ENCODE measurements at regions not wholly inside any gene's neighbourhood (a gene's known extent, or its start where the extent isn't known, plus 50 kb on each side); places are given as distances from the start of the nearest gene placed in this dataset.

GRCh38 chr10:6351495-6351894 lies 148.8 kb downstream of the PFKFB3 start:
- peaks cover 13% of the 10 kb centered on the region for H3K4me1 ChIP-seq (ENCODE audit: insufficient read depth, low read length)
- H3K4me2 ChIP-seq (ENCODE audit: insufficient read depth, low read length) = no peak overlapping the region
- DNase-seq (ENCODE audit: insufficient read length, low spot score, missing footprints) = no peak
- no peak overlapping the region for H3K4me3 ChIP-seq (ENCODE audit: insufficient read depth, low read length)
- TF ChIP-seq CTCF (IDR thresholded peaks at IDR 0.05; ENCODE audit: extremely low read depth, low read depth, low read length) = no peak
- H3K27me3 ChIP-seq (ENCODE audit: insufficient read depth, low read length) = no peaks in the 10 kb centered on the region
- no peak overlapping the region for H3K27ac ChIP-seq (ENCODE audit: low read depth, low read length)
- no peaks in the 10 kb centered on the region for H3K9me3 ChIP-seq (ENCODE audit: low read depth, low read length)
- H2AFZ ChIP-seq (ENCODE audit: low read length) = no peak overlapping the region
- no peaks in the 10 kb centered on the region for H4K20me1 ChIP-seq (ENCODE audit: insufficient read depth, low read length)
- H3K79me2 ChIP-seq (ENCODE audit: insufficient read depth, low read length) = no peaks in the 10 kb centered on the region
- no peaks in the 10 kb centered on the region for H3K36me3 ChIP-seq (ENCODE audit: insufficient read depth, low read length)

GRCh38 chr10:6353526-6353925 lies 150.8 kb downstream of the PFKFB3 start:
- no peaks in the 10 kb centered on the region for H4K20me1 ChIP-seq (ENCODE audit: insufficient read depth, low read length)
- no peak overlapping the region for H3K27ac ChIP-seq (ENCODE audit: low read depth, low read length)
- H3K36me3 ChIP-seq (ENCODE audit: insufficient read depth, low read length) = no peaks in the 10 kb centered on the region
- no peak for TF ChIP-seq CTCF (IDR thresholded peaks at IDR 0.05; ENCODE audit: extremely low read depth, low read depth, low read length)
- no peak overlapping the region for H3K4me3 ChIP-seq (ENCODE audit: insufficient read depth, low read length)
- H3K4me2 ChIP-seq (ENCODE audit: insufficient read depth, low read length) = no peak overlapping the region
- H2AFZ ChIP-seq (ENCODE audit: low read length) = no peak overlapping the region
- DNase-seq (ENCODE audit: insufficient read length, low spot score, missing footprints) = no peak
- no peaks in the 10 kb centered on the region for H3K4me1 ChIP-seq (ENCODE audit: insufficient read depth, low read length)
- H3K9me3 ChIP-seq (ENCODE audit: low read depth, low read length) = no peaks in the 10 kb centered on the region
- no peaks in the 10 kb centered on the region for H3K79me2 ChIP-seq (ENCODE audit: insufficient read depth, low read length)
- no peaks in the 10 kb centered on the region for H3K27me3 ChIP-seq (ENCODE audit: insufficient read depth, low read length)

DNA sequence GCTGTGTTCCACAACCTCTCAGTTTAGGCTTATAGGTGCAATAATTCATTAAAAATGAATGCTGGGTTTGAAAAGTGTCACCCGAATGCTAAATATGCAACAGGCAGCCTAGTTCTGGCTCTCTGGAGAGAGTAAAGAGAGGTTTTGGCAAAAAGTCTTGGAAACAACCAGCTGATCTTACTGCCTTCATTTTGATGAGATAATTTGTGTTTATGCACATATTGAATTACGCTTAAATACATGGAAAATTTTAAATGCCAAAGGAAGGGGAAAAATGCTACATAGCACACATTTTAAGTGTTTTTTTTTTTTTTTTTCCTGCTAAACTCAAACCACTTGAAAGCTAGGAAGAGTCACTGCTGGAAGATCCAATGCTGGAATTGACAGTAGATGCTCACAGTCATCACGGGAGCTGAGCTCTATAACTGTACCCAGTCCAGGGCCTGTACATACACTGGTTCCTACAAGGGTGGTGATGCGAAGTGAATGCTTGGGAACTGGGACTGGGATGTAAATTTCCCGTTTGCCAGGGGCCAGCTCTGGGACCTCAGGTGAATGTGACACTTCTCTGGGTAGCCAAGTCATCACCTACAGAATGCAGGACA lies 151.5 kb downstream of the PFKFB3 start:
- Histone ChIP-seq H2AFZ (ENCODE audit: low read length) (no peak overlapping the region), H3K27ac (ENCODE audit: low read depth, low read length) (no peak overlapping the region), H3K4me2 (ENCODE audit: insufficient read depth, low read length) (no peak overlapping the region), H4K20me1 (ENCODE audit: insufficient read depth, low read length) (no peaks in the 10 kb centered on the region), H3K27me3 (ENCODE audit: insufficient read depth, low read length) (no peaks in the 10 kb centered on the region), H3K79me2 (ENCODE audit: insufficient read depth, low read length) (no peaks in the 10 kb centered on the region), H3K9me3 (ENCODE audit: low read depth, low read length) (no peaks in the 10 kb centered on the region), H3K4me3 (ENCODE audit: insufficient read depth, low read length) (no peak overlapping the region), H3K4me1 (ENCODE audit: insufficient read depth, low read length) (no peaks in the 10 kb centered on the region), H3K36me3 (ENCODE audit: insufficient read depth, low read length) (no peaks in the 10 kb centered on the region)
- no peak for TF ChIP-seq CTCF (IDR thresholded peaks at IDR 0.05; ENCODE audit: extremely low read depth, low read depth, low read length)
- DNase-seq (ENCODE audit: insufficient read length, low spot score, missing footprints) = no peak

DNA sequence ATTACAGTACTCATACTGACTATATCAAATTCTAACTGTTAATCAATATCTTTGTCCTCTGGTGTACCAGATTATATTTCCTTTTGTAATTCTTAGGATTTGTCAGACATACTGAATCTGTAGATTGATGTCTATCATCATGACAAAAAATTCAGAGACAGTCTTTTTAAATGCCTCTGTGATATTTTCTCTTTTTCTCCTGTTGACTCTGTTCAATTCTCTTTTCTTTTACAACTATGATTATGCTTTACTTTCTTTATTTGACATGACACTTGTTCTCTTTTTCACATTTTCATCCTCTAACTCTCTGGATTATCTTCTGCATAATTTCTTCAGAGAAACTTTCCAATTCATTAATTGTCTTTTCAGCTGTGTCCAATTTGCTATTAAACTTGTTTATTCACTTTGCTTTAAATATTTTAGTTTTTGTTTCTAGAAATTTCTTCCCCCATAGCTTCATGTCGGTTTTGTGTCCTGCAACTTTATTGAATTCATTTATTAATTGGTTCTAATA lies 153.6 kb downstream of the PFKFB3 start:
- Histone ChIP-seq H3K4me2 (ENCODE audit: insufficient read depth, low read length) (no peak overlapping the region), H3K4me1 (ENCODE audit: insufficient read depth, low read length) (no peaks in the 10 kb centered on the region), H4K20me1 (ENCODE audit: insufficient read depth, low read length) (no peaks in the 10 kb centered on the region), H3K9me3 (ENCODE audit: low read depth, low read length) (no peaks in the 10 kb centered on the region), H3K36me3 (ENCODE audit: insufficient read depth, low read length) (no peaks in the 10 kb centered on the region), H3K4me3 (ENCODE audit: insufficient read depth, low read length) (no peak overlapping the region), H3K27ac (ENCODE audit: low read depth, low read length) (no peak overlapping the region), H2AFZ (ENCODE audit: low read length) (no peak overlapping the region), H3K27me3 (ENCODE audit: insufficient read depth, low read length) (no peaks in the 10 kb centered on the region), H3K79me2 (ENCODE audit: insufficient read depth, low read length) (no peaks in the 10 kb centered on the region)
- no peak for DNase-seq (ENCODE audit: insufficient read length, low spot score, missing footprints)
- no peak for TF ChIP-seq CTCF (IDR thresholded peaks at IDR 0.05; ENCODE audit: extremely low read depth, low read depth, low read length)

Data from osteoblast (primary cell).